Uterus (tissue), 3 donors: ENCODE measurements at regions not wholly inside any gene's neighbourhood (a gene's known extent, or its start where the extent isn't known, plus 50 kb on each side); places are given as distances from the start of the nearest gene placed in this dataset.

Experiments
- DNase-seq, 2 donors: peaks; one replicate each; pipeline ENCODE4 v3.0.0-alpha.2; 2019 to 2020
- H3K27ac ChIP-seq, 2 donors: fragments of 200-600 bp; sonication (generic); 1 replicate in 1 of 2; 2 replicates in 1 of 2; pipeline ENCODE4 v1.5.1; 2016 to 2018
- H3K27me3 ChIP-seq, 2 donors: fragments of 200-600 bp; sonication (generic); one replicate each; pipeline ENCODE4 v1.5.1; 2018 to 2019; ENCODE audit warnings: control low read depth in 1 of 2
- H3K36me3 ChIP-seq, 2 donors: fragments of 200-600 bp; sonication (generic); one replicate each; pipeline ENCODE4 v1.5.1; 2019; ENCODE audit warnings: control low read depth in 1 of 2
- H3K4me1 ChIP-seq, 2 donors: fragments of 200-600 bp; sonication (generic); one replicate each; pipeline ENCODE4 v1.5.1; 2018 to 2019; ENCODE audit warnings: control low read depth in 1 of 2
- H3K4me3 ChIP-seq, 2 donors: fragments of 200-600 bp; sonication (generic); 1 replicate in 1 of 2; 2 replicates in 1 of 2; pipeline ENCODE4 v1.5.1; 2018 to 2019; ENCODE audit warnings: mild to moderate bottlenecking in 1 of 2
- H3K9me3 ChIP-seq, 2 donors: fragments of 200-600 bp; sonication (generic); one replicate each; pipeline ENCODE4 v1.5.1; 2019; ENCODE audit warnings: control low read depth in 1 of 2
- POLR2A ChIP-seq, 2 donors: fragments of 450-650 bp; IDR thresholded peaks; one replicate each; pipeline ENCODE4 v1.6.1; 2016; ENCODE audit warnings: antibody characterized with exemption in 2 of 2, mild to moderate bottlenecking in 1 of 2, moderate library complexity in 1 of 2
- intact Hi-C: fragments of 100-400 bp; cut with DNase I; formaldehyde crosslinking; loops from one replicate; pipeline ENCODE4 v1.15.1; 2023; ENCODE audit warnings: low total_unique reads
- TF ChIP-seq, protein P1 (sequence below), 4 experiments: fragments of 200-600 bp in 2 of 4; fragments of 450-650 bp in 2 of 4; sonication (generic) in 2 of 4; IDR thresholded peaks; one replicate each; pipeline ENCODE4 v1.5.1; 2016 to 2019; ENCODE audit warnings: antibody characterized with exemption in 4 of 4, mild to moderate bottlenecking in 2 of 4, moderate library complexity in 1 of 4
- donor health status: DM: yes; HTN: yes; CAD: no.

- no peak overlapping the region for H3K4me3 ChIP-seq
- intact Hi-C loops = no loop called here
- H3K9me3 ChIP-seq = no peaks in the 10 kb centered on the region
- DNase-seq = no peak
- no peaks in the 10 kb centered on the region for H3K36me3 ChIP-seq
- no peaks in the 10 kb centered on the region for H3K4me1 ChIP-seq
- no peak overlapping the region for H3K27ac ChIP-seq
- H3K27me3 ChIP-seq = no peaks in the 10 kb centered on the region
- TF ChIP-seq, protein P1, sequence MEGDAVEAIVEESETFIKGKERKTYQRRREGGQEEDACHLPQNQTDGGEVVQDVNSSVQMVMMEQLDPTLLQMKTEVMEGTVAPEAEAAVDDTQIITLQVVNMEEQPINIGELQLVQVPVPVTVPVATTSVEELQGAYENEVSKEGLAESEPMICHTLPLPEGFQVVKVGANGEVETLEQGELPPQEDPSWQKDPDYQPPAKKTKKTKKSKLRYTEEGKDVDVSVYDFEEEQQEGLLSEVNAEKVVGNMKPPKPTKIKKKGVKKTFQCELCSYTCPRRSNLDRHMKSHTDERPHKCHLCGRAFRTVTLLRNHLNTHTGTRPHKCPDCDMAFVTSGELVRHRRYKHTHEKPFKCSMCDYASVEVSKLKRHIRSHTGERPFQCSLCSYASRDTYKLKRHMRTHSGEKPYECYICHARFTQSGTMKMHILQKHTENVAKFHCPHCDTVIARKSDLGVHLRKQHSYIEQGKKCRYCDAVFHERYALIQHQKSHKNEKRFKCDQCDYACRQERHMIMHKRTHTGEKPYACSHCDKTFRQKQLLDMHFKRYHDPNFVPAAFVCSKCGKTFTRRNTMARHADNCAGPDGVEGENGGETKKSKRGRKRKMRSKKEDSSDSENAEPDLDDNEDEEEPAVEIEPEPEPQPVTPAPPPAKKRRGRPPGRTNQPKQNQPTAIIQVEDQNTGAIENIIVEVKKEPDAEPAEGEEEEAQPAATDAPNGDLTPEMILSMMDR (IDR thresholded peaks at IDR 0.05) = no peak
- TF ChIP-seq POLR2A (IDR thresholded peaks at IDR 0.05) = no peak
Measured at GRCh38 chr3:117263270-117263669, 553.7 kb downstream of the TUSC7 start.

DNA sequence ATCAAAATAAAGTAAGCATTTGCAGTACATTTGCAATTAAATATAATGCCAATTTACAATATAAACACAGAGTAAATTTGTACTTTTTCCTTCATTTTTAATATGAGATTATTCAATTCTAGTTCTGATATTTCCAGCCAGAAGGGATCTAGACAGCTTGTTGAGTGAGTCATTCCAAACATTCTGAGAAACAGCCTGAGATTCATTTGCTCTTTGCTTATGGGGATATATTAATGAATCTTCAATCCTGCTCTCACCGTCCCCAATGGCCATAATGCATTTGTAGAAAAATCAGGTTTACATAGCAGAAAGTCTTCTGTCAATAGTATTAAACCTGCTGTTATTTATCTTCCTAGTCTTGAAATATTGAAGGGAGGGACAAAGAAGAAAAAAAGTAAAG is 554.2 kb downstream of the TUSC7 start:
- no peak overlapping the region for H3K4me3 ChIP-seq
- H3K27me3 ChIP-seq = no peaks in the 10 kb centered on the region
- no peak overlapping the region for H3K27ac ChIP-seq
- no peaks in the 10 kb centered on the region for H3K9me3 ChIP-seq
- no peaks in the 10 kb centered on the region for H3K36me3 ChIP-seq
- TF ChIP-seq, protein P1 (IDR thresholded peaks at IDR 0.05) = no peak
- no peak for TF ChIP-seq POLR2A (IDR thresholded peaks at IDR 0.05)
- no peaks in the 10 kb centered on the region for H3K4me1 ChIP-seq
- intact Hi-C loops = no loop called here
- DNase-seq = no peak

- no peak overlapping the region for H3K4me3 ChIP-seq
- intact Hi-C loops = no loop called here
- TF ChIP-seq, protein P1 (IDR thresholded peaks at IDR 0.05) = no peak
- TF ChIP-seq POLR2A (IDR thresholded peaks at IDR 0.05) = no peak
Measured at GRCh38 chr3:117264204-117264994, 554.8 kb downstream of the TUSC7 start.

DNA sequence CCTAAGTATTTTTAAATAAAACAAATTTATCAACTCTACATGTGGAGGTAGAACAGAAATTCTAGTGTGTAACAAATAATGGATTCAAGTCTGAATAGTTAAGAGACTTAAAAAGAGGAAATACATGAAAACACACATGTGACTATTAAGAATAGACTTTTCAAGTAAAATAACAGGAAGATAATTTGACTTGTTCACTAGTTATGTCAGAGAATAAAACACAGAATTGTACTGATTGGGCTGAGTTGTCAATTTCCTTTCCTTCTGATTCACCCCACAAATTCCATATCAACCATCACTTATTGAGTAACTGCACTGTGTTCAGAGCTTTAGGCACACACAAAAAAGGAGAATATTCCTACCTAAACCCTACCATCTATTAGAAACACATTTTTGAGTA is 557.2 kb downstream of the TUSC7 start:
- H3K4me1 ChIP-seq = no peaks in the 10 kb centered on the region
- H3K4me3 ChIP-seq = no peak overlapping the region
- DNase-seq = no peak
- TF ChIP-seq, protein P1 (IDR thresholded peaks at IDR 0.05) = no peak
- TF ChIP-seq POLR2A (IDR thresholded peaks at IDR 0.05) = no peak
- H3K27ac ChIP-seq = no peak overlapping the region
- intact Hi-C loops = no loop called here
- H3K9me3 ChIP-seq = no peaks in the 10 kb centered on the region
- H3K36me3 ChIP-seq = no peaks in the 10 kb centered on the region
- no peaks in the 10 kb centered on the region for H3K27me3 ChIP-seq

More at GRCh38 chr3:117264204-117264994, 554.8 kb downstream of the TUSC7 start:
- Histone ChIP-seq H3K36me3 (no peaks in the 10 kb centered on the region), H3K9me3 (no peaks in the 10 kb centered on the region), H3K27me3 (no peaks in the 10 kb centered on the region), H3K4me1 (no peaks in the 10 kb centered on the region), H3K27ac (no peak overlapping the region)
- no peak for DNase-seq

DNA sequence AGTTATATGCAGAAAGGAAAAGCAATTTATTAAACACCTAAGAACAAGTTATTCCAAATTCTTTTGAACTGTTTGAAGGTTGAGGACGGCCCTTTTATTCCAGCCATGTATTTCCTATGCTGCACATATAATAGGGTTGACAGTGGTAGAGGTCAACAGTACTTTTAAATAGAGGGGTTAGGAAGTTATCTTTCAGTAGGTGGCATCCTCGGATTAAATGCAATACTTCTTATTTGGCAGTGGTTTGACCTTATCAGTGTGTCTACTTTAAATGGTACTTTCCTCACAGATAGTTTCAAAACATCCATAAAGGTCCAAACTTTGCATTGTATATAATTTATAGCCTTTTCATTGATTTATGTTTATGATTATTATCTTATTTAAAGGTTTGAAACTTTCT is 558.7 kb downstream of the TUSC7 start:
- no peak for DNase-seq
- no peaks in the 10 kb centered on the region for H3K4me1 ChIP-seq
- no peak overlapping the region for H3K27ac ChIP-seq
- H3K9me3 ChIP-seq = no peaks in the 10 kb centered on the region
- H3K36me3 ChIP-seq = no peaks in the 10 kb centered on the region
- no peak overlapping the region for H3K4me3 ChIP-seq
- no peaks in the 10 kb centered on the region for H3K27me3 ChIP-seq
- TF ChIP-seq POLR2A (IDR thresholded peaks at IDR 0.05) = no peak
- TF ChIP-seq, protein P1 (IDR thresholded peaks at IDR 0.05) = no peak
- intact Hi-C loops = no loop called here
